ENCODE measurements at regions not wholly inside any gene's neighbourhood (a gene's known extent, or its start where the extent isn't known, plus 50 kb on each side); places are given as distances from the start of the nearest gene placed in this dataset.

DNA sequence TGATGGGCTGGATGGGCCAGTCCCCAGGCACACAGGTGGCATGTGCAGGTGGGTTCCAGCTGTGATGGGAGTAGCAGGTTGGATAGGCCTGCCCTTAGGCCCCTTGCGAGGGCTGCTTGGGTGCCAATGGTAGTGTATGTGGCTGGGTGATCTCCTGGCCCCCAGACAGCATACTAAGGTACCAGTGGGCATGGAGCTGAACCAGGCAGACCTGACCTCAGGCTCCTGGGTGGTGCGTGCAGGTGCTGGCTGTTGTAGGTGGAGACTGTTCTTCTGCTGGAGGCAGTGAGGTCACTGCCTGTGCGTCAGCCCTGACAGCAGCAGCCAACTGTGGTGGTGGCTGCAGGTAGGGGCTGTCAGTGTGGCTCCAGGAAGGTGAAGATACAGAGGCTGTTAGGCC lies 384.7 kb downstream of the ANKRD7 start:
- Mint-ChIP-seq H3K27ac (no peak overlapping the region), H3K4me3 (no peak overlapping the region), H3K36me3 (ENCODE audit: low read depth) (no peaks in the 10 kb centered on the region), H3K27me3 (ENCODE audit: insufficient read depth, low read depth, poor library complexity) (no peaks in the 10 kb centered on the region), H3K4me1 (no peaks in the 10 kb centered on the region; the same call in 2 of the 3 replicates), H3K9me3 (peaks cover 3% of the 10 kb centered on the region; the same call in 1 of the 3 replicates)
- H3F3A ChIP-seq (replicated peaks; ENCODE audit: low read depth), result no peaks in the 10 kb centered on the region
- no peak overlapping the region for H3K27ac ChIP-seq (ENCODE audit: low read depth)
- no peaks in the 10 kb centered on the region for H3K4me1 ChIP-seq (ENCODE audit: insufficient read depth)
- DNase-seq (ENCODE audit: low spot score) (no peak), ATAC-seq (no peak)
- H3K9me2 ChIP-seq (ENCODE audit: insufficient read depth), result peaks cover 5% of the 10 kb centered on the region; the same call in 1 of the 2 replicates
- no peaks in the 10 kb centered on the region for H3K27me3 ChIP-seq (ENCODE audit: insufficient read depth)
- H3K79me2 ChIP-seq (replicated peaks; ENCODE audit: insufficient read depth), result no peaks in the 10 kb centered on the region
- no peak overlapping the region for H3K4me2 ChIP-seq
- H2AFZ ChIP-seq, result no peak overlapping the region
- no peak for TF ChIP-seq STAT1 (IDR thresholded peaks at IDR 0.05; ENCODE audit: unreplicated experiment)
- TF ChIP-seq, protein P1, sequence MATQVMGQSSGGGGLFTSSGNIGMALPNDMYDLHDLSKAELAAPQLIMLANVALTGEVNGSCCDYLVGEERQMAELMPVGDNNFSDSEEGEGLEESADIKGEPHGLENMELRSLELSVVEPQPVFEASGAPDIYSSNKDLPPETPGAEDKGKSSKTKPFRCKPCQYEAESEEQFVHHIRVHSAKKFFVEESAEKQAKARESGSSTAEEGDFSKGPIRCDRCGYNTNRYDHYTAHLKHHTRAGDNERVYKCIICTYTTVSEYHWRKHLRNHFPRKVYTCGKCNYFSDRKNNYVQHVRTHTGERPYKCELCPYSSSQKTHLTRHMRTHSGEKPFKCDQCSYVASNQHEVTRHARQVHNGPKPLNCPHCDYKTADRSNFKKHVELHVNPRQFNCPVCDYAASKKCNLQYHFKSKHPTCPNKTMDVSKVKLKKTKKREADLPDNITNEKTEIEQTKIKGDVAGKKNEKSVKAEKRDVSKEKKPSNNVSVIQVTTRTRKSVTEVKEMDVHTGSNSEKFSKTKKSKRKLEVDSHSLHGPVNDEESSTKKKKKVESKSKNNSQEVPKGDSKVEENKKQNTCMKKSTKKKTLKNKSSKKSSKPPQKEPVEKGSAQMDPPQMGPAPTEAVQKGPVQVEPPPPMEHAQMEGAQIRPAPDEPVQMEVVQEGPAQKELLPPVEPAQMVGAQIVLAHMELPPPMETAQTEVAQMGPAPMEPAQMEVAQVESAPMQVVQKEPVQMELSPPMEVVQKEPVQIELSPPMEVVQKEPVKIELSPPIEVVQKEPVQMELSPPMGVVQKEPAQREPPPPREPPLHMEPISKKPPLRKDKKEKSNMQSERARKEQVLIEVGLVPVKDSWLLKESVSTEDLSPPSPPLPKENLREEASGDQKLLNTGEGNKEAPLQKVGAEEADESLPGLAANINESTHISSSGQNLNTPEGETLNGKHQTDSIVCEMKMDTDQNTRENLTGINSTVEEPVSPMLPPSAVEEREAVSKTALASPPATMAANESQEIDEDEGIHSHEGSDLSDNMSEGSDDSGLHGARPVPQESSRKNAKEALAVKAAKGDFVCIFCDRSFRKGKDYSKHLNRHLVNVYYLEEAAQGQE (IDR thresholded peaks at IDR 0.05; ENCODE audit: unreplicated experiment), result no peak
- TF ChIP-seq NANOG (IDR thresholded peaks at IDR 0.05; ENCODE audit: borderline replicate concordance), result no peak
- TF ChIP-seq, protein P2, sequence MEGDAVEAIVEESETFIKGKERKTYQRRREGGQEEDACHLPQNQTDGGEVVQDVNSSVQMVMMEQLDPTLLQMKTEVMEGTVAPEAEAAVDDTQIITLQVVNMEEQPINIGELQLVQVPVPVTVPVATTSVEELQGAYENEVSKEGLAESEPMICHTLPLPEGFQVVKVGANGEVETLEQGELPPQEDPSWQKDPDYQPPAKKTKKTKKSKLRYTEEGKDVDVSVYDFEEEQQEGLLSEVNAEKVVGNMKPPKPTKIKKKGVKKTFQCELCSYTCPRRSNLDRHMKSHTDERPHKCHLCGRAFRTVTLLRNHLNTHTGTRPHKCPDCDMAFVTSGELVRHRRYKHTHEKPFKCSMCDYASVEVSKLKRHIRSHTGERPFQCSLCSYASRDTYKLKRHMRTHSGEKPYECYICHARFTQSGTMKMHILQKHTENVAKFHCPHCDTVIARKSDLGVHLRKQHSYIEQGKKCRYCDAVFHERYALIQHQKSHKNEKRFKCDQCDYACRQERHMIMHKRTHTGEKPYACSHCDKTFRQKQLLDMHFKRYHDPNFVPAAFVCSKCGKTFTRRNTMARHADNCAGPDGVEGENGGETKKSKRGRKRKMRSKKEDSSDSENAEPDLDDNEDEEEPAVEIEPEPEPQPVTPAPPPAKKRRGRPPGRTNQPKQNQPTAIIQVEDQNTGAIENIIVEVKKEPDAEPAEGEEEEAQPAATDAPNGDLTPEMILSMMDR (conservative IDR thresholded peaks at IDR 0.05; ENCODE audit: low read depth in 2 of 2), result no peak
- no peak for TF ChIP-seq EZH2 (IDR thresholded peaks at IDR 0.05; ENCODE audit: low read depth, unreplicated experiment)
- no peak for TF ChIP-seq ZNF462 (CRISPR knock-in tag; IDR thresholded peaks at IDR 0.05)
- no peak for TF ChIP-seq ETS1 (IDR thresholded peaks at IDR 0.05)
- no peak for TF ChIP-seq POLR2AphosphoS5 (IDR thresholded peaks at IDR 0.05; ENCODE audit: low read depth)
- no peak for TF ChIP-seq ZNF331 (CRISPR knock-in tag; IDR thresholded peaks at IDR 0.05; ENCODE audit: low read depth)
- TF ChIP-seq ZNF114 (CRISPR knock-in tag; IDR thresholded peaks at IDR 0.05), result no peak
- no peak for TF ChIP-seq CREB1 (CRISPR knock-in tag; IDR thresholded peaks at IDR 0.05; ENCODE audit: low read depth)
- TF ChIP-seq JUNB (IDR thresholded peaks at IDR 0.05; ENCODE audit: unreplicated experiment), result no peak
- TF ChIP-seq EZH2phosphoT487 (IDR thresholded peaks at IDR 0.05; ENCODE audit: unreplicated experiment), result no peak
- no peak overlapping the region for H3K4me3 ChIP-seq
- no peaks in the 10 kb centered on the region for H4K20me1 ChIP-seq (replicated peaks; ENCODE audit: insufficient read depth)
- H3K36me3 ChIP-seq (ENCODE audit: insufficient read depth), result no peaks in the 10 kb centered on the region

Data from GM23338 (cell line).